RWPE1 (cell line): ENCODE measurements at regions not wholly inside any gene's neighbourhood (a gene's known extent, or its start where the extent isn't known, plus 50 kb on each side); places are given as distances from the start of the nearest gene placed in this dataset.

Experiments used
- CTCF ChIA-PET: fragments of 350-600 bp; sonication (Branson Sonifier 250); formaldehyde crosslinking; extraction: SDS; loops from one replicate; lab custom pipeline; 2021; lab: Yijun Ruan, JAX
- POLR2A ChIA-PET: fragments of 400-600 bp; formaldehyde crosslinking; extraction: SDS; loops from one replicate; lab custom pipeline; 2020; ENCODE audit warnings: antibody characterized with exemption; ENCODE audit not compliant: low non-redundant PET; lab: Yijun Ruan, JAX
- DNase-seq: peaks from one replicate; pipeline ENCODE4 v3.0.0; 2012; ENCODE audit warnings: low spot score
- H3K27ac ChIP-seq: fragments of 450-650 bp; 2 replicates; pipeline ENCODE4 v1.5.1; 2017
- CTCF ChIP-seq: fragments of 450-650 bp; conservative IDR thresholded peaks from 2 replicates; pipeline ENCODE4 v1.5.1; 2017; ENCODE audit warnings: low read depth, mild to moderate bottlenecking

- ChIA-PET POLR2A (no interaction called here), CTCF (no interaction called here)
- DNase-seq, result no peak
- TF ChIP-seq CTCF, result no peak
- H3K27ac ChIP-seq, result no peak overlapping the region
Measured at GRCh38 chr20:7358670-7359069, 581.6 kb downstream of the HAO1 start.

- H3K27ac ChIP-seq, result no peak overlapping the region
- ChIA-PET CTCF (no interaction called here), POLR2A (no interaction called here)
- no peak for TF ChIP-seq CTCF
- DNase-seq, result no peak
Measured at GRCh38 chr20:7359739-7360138, 580.5 kb downstream of the HAO1 start.

GRCh38 chr20:7361321-7361720 lies 578.9 kb downstream of the HAO1 start:
- POLR2A ChIA-PET, result no interaction called here
- no peak for TF ChIP-seq CTCF
- H3K27ac ChIP-seq, result no peak overlapping the region
- no peak for DNase-seq
- CTCF ChIA-PET, result no interaction called here

DNA sequence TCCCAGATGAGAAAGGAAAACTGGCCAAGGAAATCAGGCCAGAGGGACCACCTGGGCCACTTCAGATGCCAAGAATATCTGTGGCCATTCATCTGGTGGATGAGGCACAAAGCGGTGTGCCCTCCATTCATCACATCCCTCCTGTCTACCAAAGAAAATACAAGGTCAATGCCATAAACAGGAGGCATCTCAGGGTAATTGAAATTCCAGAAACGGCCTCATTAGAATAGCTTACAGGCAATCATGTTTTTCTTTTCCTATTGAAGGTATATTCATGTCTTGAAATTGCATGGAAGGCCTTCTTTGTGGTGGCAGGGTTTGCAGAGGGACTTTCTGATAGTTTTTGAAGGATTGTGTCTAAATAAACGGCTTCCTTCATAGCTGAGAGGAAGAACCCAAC lies 578.3 kb downstream of the HAO1 start:
- TF ChIP-seq CTCF, result no peak
- no peak for DNase-seq
- POLR2A ChIA-PET, result no interaction called here
- no peak overlapping the region for H3K27ac ChIP-seq
- CTCF ChIA-PET, result no interaction called here

GRCh38 chr20:7362601-7363000 lies 577.7 kb downstream of the HAO1 start:
- CTCF ChIA-PET, result no interaction called here
- no peak for TF ChIP-seq CTCF
- POLR2A ChIA-PET, result no interaction called here
- DNase-seq, result no peak
- no peak overlapping the region for H3K27ac ChIP-seq

- H3K27ac ChIP-seq, result no peak overlapping the region
- TF ChIP-seq CTCF, result no peak
- DNase-seq, result no peak
- CTCF ChIA-PET, result interaction anchor here (0.8 kb wide), 1 partner anchor 23 kb away, joined by 3 read pairs; no protein-coding TSS in a partner anchor
- POLR2A ChIA-PET, result no interaction called here
Measured at GRCh38 chr20:7366189-7366588, 574.1 kb downstream of the HAO1 start.
